Pancreas (tissue), 10 donors: ENCODE measurements at regions not wholly inside any gene's neighbourhood (a gene's known extent, or its start where the extent isn't known, plus 50 kb on each side); places are given as distances from the start of the nearest gene placed in this dataset.

Source experiments
- ATAC-seq, 4 donors: fragments of 200-7000 bp; cut with Tn5 transposase; one replicate each; pipeline versions ENCODE4 v1.8.0 to v1.9.1; 2020; ENCODE audit warnings: mild to moderate bottlenecking in 4 of 4, moderate library complexity in 4 of 4
- DNase-seq, 6 donors: peaks; one replicate each; pipeline ENCODE4 v3.0.0-alpha.2; 2020
- FAIRE-seq: peaks from 2 replicates; lab custom pipeline; 2012; peaks lifted over from hg19 to GRCh38; lab: Jason Lieb, UNC
- H3K27ac ChIP-seq, 4 donors: fragments of 200-600 bp; sonication (generic); 1 replicate in 3 of 4; 2 replicates in 1 of 4; pipeline versions ENCODE4 v1.5.0 to v1.8.0; 2020
- H3K27me3 ChIP-seq, 4 donors: fragments of 200-600 bp; one replicate each; pipeline ENCODE4 v1.8.0; 2021
- H3K36me3 ChIP-seq, 3 donors: fragments of 200-600 bp; sonication (generic) in 1 of 3; one replicate each; pipeline versions ENCODE4 v1.5.0 to v1.8.0; 2020 to 2021
- H3K4me1 ChIP-seq, 3 donors: fragments of 200-600 bp; one replicate each; pipeline ENCODE4 v1.8.0; 2021
- H3K4me3 ChIP-seq, 4 donors: fragments of 200-600 bp; sonication (generic) in 2 of 4; one replicate each; pipeline versions ENCODE4 v1.5.0 to v1.8.0; 2020 to 2021
- H3K9me3 ChIP-seq, 4 donors: fragments of 200-600 bp; one replicate each; pipeline ENCODE4 v1.8.0; 2021
- CTCF ChIP-seq, 4 donors: fragments of 200-600 bp; sonication (generic) in 3 of 4; IDR thresholded peaks; one replicate each; pipeline versions ENCODE4 v1.5.0 to v1.8.0; 2021; ENCODE audit warnings: antibody characterized with exemption in 4 of 4
- WGBS, 2 donors: extraction: QIAGEN DNeasy Blood & Tissue Kit; methylation state at CpG; one replicate each; pipeline ENCODE4 v1.1.7; 2013; 5-methylcytosine and 5-hydroxymethylcytosine counted together
- intact Hi-C, 3 donors: fragments of 100-400 bp; cut with DNase I; formaldehyde crosslinking; loops; one replicate each; pipeline versions ENCODE4 v1.11.1 to v1.14.2; 2022
- donor health status: healthy with polysubstance abuse.
- donor health status: DM: no; HTN: no; CAD: no; lungs with moderate emphysema.
- donor health status: DM: no; HTN: no; CAD: no.
- donor health status: control.
- donor health status: control.
- donor health status: Bipolar disorder and iron deficiency.
- donor health status: DM: yes; HTN: yes; CAD: no.
- donor health status: DM: no; HTN: no; CAD: no.
- donor health status: DM: no; HTN: no; CAD: no.
- donor health status: DM: yes; HTN: yes; CAD: no.

GRCh38 chr4:120139392-120139791, 72.7 kb upstream of the MAD2L1 start:
- Histone ChIP-seq H3K27me3 (no peaks in the 10 kb centered on the region), H3K27ac (no peak overlapping the region), H3K9me3 (no peaks in the 10 kb centered on the region), H3K4me1 (no peaks in the 10 kb centered on the region), H3K36me3 (no peaks in the 10 kb centered on the region), H3K4me3 (no peak overlapping the region)
- intact Hi-C loops = no loop called here
- no peak for TF ChIP-seq CTCF (IDR thresholded peaks at IDR 0.05)
- ATAC-seq = no peak
- no peak for DNase-seq
- FAIRE-seq = no peak

DNA sequence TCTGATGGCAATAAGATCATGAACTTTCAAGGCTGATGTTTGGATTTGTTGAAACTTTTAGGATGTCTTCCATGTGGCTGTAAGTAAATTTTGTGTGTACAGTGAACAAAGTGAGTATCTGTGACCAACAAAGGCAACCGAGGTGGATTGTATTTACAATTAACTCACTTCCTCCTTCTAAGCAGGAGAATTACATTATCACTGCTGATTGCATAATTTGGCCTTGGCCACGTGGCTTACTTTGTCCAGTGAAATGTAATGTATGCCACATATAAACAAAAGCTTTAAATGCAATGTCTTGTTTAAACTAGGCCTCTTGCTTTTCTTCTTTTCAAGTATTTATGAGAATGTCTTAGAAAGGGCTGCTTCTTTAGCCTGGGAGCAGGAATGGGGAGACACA, 66.3 kb upstream of the MAD2L1 start:
- H3K36me3 ChIP-seq = no peaks in the 10 kb centered on the region
- H3K9me3 ChIP-seq = no peaks in the 10 kb centered on the region
- no peak overlapping the region for H3K27ac ChIP-seq
- intact Hi-C loops = no loop called here
- no peaks in the 10 kb centered on the region for H3K27me3 ChIP-seq
- H3K4me1 ChIP-seq = no peaks in the 10 kb centered on the region
- FAIRE-seq (no peak), DNase-seq (no peak), ATAC-seq (no peak)
- WGBS, 2 donors = 16 to 23% methylated on average over 2 of the region's 2 CpGs
- H3K4me3 ChIP-seq = no peak overlapping the region
- TF ChIP-seq CTCF (IDR thresholded peaks at IDR 0.05) = no peak

DNA sequence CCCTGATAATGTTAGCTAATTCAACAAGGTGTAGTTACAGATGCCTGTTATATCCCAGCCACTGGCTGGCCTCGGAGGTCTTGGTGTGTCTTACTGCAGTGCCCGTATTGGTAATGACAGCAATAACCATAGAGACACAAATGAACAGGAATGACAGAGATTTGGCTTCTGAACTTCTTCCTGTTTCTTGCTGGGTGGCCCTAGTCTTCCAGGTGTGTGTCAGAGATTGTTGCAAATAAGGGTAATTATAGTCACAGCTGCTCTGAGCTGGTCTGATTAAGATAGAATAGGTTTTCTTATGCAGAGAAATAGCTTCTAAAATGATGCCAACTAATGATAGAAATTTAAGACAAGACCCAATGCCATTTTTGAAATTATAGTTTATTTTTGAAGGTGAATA, 64.1 kb upstream of the MAD2L1 start:
- ATAC-seq (no peak), FAIRE-seq (no peak), DNase-seq (no peak)
- Histone ChIP-seq H3K4me3 (no peak overlapping the region), H3K36me3 (no peaks in the 10 kb centered on the region), H3K27me3 (no peaks in the 10 kb centered on the region), H3K27ac (no peak overlapping the region), H3K9me3 (no peaks in the 10 kb centered on the region), H3K4me1 (no peaks in the 10 kb centered on the region)
- 80 to 88% methylated on average over 2 of the region's 2 CpGs for WGBS, 2 donors
- intact Hi-C loops = no loop called here
- no peak for TF ChIP-seq CTCF (IDR thresholded peaks at IDR 0.05)
